SIG-M5 treated with dmso at 0.1 percent for 504 hours (cell line): ENCODE measurements at regions not wholly inside any gene's neighbourhood (a gene's known extent, or its start where the extent isn't known, plus 50 kb on each side); places are given as distances from the start of the nearest gene placed in this dataset.

Experiments
- DNase-seq: peaks from one replicate; lab custom pipeline; 2025; ENCODE audit not compliant: unreplicated experiment; lab: John Stamatoyannopoulos, UW

DNA sequence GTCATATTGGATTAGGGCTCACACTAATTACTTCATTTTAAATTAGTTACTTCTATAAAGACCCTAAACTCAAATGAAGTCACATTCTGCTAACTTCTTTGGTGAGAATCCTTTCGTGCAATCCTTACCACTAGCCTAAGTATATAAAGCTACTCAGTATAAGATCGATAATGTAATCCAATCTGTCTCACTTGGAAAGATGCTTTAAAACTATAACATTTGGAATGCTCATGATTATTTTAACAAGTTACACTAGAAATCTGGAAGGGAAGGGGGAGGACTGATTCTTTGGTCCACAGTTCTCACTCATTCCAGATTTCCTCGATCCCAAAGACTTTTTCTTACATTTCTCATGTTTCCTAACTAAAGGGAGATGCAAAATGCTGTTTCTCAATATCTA lies 336.4 kb upstream of the SLIT2 start:
- no peak for DNase-seq

DNA sequence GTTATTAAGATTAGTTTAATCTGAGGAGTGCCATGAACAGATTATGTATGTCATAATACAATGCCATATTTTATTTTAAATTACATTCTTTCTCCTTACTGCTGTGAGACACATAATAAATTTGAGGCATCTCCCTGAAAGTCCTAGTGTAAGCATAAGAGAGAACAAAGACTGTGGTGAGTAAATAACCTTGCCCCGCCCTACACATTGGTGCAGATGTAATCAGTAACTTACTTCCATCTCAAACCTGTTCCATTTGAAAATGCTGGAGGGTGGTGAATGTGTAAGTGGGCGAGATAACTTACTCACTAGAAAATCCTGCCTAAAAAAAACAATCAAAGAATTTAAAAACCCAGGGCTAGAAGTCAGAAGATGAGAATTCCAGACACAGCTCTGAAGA lies 338.1 kb upstream of the SLIT2 start:
- no peak for DNase-seq

DNA sequence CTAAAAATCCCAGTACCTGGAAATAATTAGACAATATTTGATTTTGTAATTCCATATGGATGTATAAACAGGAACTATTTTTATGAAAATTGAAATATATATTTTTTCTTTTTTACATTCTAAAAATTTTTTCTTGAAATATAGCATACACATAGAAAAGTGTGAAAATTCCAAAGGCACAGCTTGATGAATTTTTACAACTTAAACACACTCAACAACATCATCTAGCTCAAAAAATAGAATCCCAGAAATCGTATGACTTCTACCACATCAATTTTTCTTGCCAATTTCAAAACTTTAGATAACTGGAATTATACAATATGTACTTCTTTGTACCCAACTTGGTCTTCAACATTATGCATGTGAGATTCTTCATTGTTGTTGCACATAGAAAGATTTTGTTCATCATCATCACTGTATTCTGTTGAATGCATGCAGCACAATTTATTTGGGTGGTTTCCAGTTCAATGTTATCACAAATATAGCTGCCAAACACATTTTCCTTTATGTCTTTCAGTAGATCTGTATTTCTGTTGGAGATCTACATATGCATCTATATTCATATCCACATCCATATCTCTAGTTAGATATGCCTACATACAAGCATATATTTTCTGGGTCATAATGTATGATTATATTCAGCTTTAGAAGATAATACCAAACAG lies 340.7 kb upstream of the SLIT2 start:
- no peak for DNase-seq

DNA sequence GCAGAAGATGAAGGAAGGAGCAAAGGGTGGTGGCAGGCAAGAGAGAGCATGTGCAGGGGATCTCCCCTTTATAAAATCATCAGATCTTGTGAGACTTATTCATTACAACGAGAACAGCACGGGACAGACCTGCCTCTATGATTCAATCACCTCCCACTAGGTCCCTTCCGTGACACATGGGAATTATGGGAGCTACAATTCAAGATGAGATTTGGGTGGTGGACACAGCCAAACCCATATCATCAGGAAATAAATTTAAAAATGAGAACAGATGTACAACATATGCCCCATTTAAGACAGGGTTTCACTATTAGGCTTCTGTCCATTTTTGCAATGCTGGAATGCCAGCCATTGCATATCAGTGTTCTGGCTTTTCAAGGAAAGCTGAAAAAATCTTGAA lies 346.7 kb upstream of the SLIT2 start:
- no peak for DNase-seq

DNA sequence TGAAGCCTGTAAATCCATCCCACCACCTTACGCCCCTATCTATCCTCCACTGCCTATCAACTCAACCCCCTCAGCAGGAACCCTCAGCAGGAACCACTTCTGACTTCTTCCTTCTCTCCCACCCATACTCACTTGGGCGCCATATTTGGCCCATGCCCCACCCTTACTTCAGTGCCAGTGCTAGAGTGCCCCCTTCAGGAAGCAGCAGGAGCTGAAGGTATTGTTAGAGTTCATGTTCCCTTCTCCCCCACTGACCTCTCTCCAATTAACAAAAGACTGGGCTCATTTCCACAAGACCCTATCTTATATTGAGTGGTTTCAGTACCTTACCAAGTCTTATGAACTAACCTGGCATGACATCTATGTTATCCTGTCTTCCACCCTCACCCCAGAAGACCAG lies 363.1 kb upstream of the SLIT2 start:
- no peak for DNase-seq

DNA sequence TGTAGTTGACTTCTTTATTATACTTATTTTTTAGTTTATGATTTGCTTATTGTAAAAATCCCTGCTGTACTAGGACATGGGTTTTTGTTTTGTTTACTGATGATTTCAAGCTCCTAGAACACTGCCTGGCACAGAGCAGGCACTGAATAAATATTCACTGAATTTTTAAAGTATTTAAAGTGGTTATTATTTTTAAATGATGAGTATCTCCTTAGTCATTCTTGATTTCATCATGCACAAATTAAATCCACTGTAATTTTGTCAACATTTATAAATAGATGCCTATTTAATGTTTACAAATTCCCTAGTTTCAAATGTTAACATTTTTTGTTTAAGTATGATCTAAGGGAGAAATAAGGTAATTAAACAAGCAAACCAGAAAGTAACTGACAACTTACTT lies 367.9 kb upstream of the SLIT2 start:
- DNase-seq, result no peak

DNA sequence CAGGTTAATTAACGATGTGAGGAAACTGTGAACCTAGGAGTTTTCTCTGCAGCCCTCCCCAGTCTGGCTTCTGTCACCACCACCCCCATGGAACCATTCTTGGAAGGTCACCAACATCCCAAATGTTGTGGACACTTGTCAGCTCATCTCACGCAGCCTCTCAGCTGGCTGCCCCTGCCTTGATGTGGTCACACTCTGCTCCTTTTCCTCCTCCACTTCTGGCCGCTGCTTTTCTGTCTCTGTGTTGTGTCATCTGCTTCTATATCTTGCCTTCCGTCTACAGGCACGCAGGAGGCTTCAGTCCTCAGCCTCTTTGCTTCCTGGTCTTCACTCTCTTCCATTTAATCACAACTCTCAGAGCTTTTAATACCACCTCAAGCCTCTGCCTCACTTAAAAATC lies 371.5 kb upstream of the SLIT2 start:
- DNase-seq, result no peak

DNA sequence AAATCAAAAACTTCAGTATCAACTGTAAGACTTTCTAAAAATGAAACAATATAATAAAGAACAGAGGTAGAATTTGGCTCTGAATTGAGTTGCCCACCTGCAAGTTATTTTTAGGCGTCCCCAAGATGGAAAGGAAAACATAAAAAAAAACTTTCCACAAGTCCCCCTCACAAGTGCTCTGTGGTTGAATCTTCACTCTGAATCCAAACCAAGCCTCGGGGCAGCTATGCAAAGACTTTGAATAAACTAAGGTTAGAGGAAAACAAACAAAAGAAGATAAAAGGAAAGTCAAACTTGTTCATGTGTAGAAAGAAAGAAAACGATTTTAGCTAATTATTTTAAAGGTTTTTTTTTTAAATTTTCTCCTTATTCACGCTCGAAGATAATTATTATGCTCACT lies 372.4 kb upstream of the SLIT2 start:
- no peak for DNase-seq

DNA sequence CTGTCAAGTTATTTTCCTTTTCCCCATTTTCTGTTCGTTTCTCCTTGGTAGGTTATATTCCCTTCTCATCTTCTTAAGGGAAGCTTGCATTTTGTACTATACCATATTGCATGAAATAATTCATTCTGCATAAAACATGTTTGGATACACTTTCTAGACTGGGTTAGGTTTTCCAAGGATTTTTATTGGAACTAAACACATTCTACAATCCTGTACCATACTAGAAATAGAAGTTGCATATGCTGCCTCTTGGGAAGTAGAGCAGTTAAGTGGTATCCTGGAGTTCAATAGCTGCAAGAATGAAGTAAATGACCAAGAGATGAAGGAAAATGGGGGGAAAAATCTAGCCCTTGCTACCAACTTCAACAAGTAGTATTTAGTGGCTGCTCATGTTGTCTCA lies 393.7 kb upstream of the SLIT2 start:
- DNase-seq, result no peak

DNA sequence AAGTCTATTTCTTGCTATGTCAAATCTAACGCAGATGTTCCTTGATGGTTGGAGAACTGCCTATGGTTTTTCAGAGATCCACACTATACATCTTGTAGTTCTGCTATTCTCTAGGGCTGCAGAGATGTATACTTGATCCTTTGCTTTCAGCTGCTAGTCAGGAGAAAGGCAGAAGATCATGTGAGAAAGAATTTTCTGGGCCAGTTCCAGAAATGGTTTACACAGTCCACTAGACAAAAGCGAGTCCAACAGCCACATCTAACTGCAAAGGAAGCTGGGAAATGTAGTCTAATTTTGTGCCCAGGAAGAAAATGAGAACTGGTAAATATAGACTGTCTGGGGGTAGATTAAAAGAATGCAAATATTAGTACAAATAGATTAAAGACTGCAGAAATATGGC lies 394.3 kb upstream of the SLIT2 start:
- no peak for DNase-seq

DNA sequence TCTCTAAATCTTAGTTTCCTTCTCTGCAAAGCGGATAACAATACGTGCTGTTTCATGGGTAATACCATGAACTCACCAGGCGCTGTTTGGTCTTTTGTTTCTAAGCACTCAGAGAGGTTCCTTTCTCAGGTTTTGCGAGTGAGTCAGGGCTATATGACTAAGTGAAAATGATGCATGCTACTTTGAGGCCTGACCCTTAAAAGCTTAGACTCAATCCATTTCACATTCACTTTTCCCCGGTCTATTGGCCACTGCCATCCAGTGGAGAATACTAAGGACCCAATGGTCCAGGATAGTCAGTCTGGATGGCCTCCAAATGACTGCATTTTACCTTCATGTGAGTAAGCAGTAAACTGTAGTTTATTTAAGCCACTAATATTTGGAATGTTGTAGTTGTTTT lies 400.8 kb upstream of the SLIT2 start:
- no peak for DNase-seq

DNA sequence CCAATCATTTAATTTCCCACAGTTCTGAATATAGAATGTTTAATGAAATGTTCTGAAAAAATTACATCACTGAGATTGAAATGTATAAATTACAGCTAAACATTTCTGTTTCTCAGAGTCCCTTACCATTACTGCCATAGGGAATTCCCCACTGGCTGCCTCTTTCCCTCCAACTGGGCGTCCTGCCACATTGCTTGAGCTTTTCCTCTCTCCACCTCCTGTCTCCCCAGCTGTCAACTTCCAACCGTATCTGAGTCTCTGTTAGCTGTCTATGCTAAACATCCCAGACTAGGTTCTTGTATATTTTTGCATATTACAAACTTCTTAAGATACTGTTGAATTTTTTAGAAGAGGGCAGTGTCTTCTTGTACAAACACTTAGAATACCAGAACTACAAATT lies 407.3 kb upstream of the SLIT2 start:
- no peak for DNase-seq

DNA sequence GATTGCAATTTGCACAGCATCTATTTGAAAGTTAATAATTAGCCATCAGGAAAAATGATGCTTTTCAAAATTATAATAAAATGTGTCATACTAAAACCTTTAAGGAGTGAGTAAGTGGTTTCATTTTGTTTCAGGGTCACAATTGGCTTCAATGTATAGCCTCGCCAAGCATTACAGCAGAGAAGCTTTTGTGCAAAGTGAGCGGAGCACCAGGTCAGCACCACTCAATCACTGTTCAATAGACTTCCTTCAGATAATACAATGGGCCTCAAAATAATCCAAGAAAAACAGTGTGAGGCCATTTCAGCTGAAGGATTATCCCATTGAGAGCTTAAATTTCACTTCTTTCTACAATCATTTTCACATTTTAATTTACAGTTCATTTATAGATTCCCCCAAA lies 409.2 kb upstream of the SLIT2 start:
- no peak for DNase-seq

DNA sequence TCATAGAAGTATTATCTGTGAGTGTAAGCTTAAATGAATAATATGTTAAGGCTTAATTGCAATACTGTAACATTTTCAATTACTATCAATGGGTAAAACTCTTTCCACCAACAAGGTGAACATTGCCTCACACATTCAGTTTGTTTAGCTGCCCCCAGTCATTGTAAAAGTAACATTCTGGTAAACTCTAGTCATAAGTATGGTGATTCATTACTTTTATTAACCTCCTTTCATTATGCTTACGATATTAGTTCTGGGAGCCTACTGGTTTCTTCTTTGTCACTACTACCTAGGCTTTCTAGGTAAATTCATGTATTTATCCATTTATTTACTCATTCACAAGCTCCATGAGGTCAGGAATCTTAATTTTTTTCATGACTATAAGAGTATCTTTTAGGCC lies 412.8 kb upstream of the SLIT2 start:
- no peak for DNase-seq

DNA sequence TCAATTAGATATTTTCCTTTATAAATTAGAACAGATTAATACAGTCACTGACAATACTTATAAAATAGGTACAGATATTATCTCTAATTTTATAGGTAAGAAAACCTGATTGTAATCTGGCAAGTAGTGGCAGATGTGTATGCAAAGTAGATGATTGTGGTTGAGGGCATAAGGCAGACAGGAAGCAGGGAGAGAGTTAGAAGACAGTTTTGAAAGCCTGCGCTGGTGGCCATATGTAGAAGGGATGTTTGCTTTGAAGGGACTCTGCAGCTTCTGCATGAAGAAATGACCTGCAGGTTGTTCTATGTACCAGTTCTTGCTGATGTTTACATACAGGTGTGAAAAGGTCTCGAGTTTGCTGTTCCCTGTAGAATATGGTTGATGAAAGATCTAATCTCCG lies 416.3 kb upstream of the SLIT2 start:
- DNase-seq, result no peak

DNA sequence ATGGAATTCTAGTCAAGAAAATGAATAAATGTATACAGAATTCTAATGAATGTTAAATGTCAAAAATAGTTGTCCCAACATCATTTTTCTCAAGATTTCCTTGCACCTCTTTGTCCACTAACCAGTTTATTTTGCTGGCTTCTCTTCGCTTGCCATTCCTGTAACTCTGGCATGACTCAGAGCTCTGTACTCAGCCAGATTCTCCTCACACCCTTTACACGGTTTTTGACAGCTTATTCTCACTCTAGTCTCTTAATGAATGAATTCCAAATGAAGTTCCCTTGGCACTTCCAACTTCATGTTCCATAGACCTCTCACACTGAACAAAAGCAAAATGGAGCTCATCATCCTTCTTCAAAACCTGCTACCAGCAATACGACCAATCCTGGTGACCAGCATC lies 419.3 kb upstream of the SLIT2 start:
- DNase-seq, result no peak

DNA sequence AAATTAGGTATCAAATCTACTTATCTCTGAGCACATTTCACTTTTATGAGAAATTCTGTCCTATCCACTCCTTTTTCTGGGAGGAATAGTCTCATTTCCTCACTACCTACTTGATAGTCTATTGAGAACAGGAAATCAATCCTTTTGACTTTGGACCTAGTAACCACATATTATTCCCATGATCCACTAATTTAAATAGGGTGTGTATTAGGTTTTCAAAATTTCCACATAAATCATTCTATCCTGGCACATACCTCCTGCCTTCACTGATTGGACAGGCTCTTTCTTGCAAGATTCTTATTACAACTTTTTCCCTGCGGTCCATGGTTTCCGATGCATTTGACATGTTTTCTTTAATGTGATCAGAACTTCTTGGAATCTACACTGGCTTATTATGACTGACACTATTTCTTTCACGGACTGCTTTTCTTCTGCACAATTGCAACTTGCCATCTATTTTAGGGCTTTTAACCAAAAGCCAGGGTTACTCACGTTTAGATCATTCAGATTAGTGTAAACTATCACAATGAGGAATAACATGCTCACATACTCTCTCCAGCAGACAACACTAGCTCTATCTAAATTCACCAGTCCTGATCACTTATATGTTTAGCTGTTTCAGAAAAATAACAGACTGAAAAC lies 419.9 kb upstream of the SLIT2 start:
- no peak for DNase-seq

DNA sequence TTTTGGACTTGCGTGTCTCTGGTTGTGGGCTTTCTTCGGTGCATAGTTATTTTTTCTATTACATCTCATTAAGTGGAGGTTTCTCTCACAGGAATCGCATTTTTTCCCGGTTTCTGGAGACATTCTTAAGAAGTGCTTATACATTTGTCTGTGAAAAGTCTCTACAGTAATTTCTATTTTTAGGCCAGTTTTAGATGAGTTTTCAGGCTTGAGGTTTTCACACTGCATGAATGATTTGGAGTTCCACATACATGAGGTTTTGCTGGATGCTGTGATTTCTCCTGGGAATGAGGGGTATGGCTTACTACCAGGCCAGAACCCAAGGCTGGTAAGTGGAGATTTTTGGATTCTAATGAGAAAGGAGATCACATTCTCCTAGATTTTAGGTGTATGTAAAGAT lies 422.6 kb upstream of the SLIT2 start:
- no peak for DNase-seq

DNA sequence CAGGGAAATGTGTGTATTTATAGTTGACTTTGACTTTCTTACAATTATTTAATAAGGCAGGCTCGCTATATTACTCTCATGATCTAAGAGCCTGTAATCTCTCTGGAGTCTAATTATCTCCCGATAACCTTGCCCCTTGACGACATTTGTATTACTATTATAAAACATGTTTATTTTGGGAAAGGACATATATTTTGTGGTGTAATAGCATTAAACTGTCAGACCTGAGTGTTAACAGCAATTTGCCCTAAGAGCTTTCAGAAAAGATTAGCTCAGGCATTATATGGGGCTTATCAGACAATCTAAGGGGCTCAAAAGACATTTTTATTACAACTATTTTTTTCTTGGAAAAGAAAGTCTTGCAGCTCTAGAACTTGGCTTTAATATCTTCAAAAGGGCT lies 427.9 kb upstream of the SLIT2 start:
- no peak for DNase-seq

DNA sequence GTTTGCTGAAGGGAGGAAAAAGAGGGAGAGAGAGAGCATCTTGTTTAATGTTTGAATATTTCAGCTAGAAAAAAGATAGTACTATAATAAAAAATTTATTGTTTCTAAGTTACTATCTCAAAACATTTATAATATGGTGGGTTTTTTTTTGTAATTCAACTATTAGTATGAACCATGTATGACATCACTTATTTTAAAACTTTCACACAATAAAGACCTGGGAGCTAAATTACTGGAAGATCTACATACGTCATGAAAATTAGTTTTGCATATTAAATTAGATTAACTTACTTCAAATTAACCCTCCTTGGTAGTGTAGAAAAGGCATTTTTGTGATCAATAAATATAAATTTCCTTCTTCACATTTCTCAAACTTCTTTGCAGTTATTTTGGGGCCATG lies 432.0 kb upstream of the SLIT2 start:
- no peak for DNase-seq

DNA sequence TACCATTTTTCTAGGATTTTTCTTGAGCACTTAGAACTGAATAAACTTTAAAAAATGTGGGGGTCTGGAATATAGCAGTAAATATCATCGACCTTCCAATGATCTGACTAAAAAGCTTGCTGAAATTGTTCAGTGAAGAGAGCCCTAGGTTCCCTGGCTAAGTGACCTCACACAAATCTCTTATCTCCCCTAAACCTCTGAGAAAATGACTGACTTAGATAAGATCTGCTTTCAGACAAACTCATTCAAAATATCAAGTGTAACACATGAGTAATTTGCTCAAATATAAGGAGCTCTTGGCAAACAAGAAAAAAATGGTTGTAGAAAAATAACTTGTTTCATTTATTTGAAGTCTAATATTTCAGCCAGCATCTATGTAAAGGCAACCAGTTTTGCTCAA lies 441.7 kb upstream of the SLIT2 start:
- no peak for DNase-seq

DNA sequence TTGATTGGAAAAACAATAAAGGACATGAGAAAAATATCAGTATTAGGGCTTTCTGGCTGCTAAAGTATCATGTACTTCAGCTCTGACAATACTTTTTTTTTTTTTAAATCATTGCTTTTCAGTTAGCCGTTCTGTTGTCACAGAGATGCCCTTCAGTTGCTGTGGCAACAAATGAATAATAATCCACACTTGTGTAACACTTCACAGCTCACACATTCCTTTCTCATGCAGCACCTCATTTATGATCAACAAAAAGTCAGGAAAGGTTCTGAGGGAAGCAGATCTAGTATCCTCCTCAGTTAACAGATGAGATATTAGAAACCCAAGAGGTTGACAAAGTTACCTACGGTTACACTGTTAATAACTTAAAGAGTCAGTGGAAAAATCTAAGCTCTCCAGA lies 444.2 kb upstream of the SLIT2 start:
- DNase-seq, result no peak

DNA sequence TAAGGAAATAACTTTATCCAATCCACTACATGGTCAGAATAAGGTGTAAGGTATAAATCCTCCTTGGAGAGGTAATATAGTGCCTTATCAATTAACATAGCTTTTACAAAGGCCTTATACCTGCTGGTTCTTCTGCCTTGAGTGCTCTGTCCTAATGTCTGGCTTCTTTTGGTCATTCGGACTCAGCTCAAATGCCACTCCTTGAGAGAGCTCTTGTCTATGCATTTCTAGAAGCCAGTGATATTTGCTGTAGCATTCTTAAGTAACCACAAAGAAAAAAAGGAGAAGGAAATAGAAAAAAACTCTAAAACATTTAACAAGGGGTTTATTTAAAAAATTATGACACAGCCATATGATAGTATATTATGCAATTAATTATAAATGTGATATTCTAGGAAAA lies 444.8 kb upstream of the SLIT2 start:
- DNase-seq, result no peak
